ENCODE measurements at regions not wholly inside any gene's neighbourhood (a gene's known extent, or its start where the extent isn't known, plus 50 kb on each side); places are given as distances from the start of the nearest gene placed in this dataset.
"Not testable (repeated sequence)": the region's sequence is repeated elsewhere in the genome, so short reads cannot be mapped to it uniquely, and the experiment has no call there.

GRCh38 chr5:118592229-118593002 lies 395.9 kb downstream of the DTWD2 start:
- Histone ChIP-seq H3K36me3 (no peaks in the 10 kb centered on the region), H3K4me1 (replicated peaks) (no peaks in the 10 kb centered on the region), H3K27ac (no peak overlapping the region), H3K9me3 (no peaks in the 10 kb centered on the region), H3K4me3 (no peak overlapping the region), H3K27me3 (replicated peaks; ENCODE audit: insufficient read depth) (no peaks in the 10 kb centered on the region)
- no peak for DNase-seq (ENCODE audit: low spot score)
- WGBS, result 49% methylated on average over 5 of the region's 5 CpGs
- TF ChIP-seq POLR2AphosphoS5 (IDR thresholded peaks at IDR 0.05) (no peak), POLR2A (IDR thresholded peaks at IDR 0.05) (no peak), CTCF (IDR thresholded peaks at IDR 0.05) (no peak)
- intact Hi-C loops (cut with DNase I), result no loop called here

- Histone ChIP-seq H3K4me1 (replicated peaks) (no peaks in the 10 kb centered on the region), H3K36me3 (no peaks in the 10 kb centered on the region), H3K27ac (no peak overlapping the region), H3K9me3 (no peaks in the 10 kb centered on the region), H3K27me3 (replicated peaks; ENCODE audit: insufficient read depth) (no peaks in the 10 kb centered on the region), H3K4me3 (no peak overlapping the region)
- intact Hi-C loops (cut with DNase I), result no loop called here
- TF ChIP-seq CTCF (IDR thresholded peaks at IDR 0.05), result no peak
- TF ChIP-seq POLR2A (IDR thresholded peaks at IDR 0.05), result no peak
- no peak for TF ChIP-seq POLR2AphosphoS5 (IDR thresholded peaks at IDR 0.05)
- 97% methylated on average over 2 of the region's 2 CpGs for WGBS
- no peak for DNase-seq (ENCODE audit: low spot score)
These were observed 397.5 kb downstream of the DTWD2 start for GRCh38 chr5:118590806-118591205.

- Histone ChIP-seq H3K4me1 (replicated peaks) (no peaks in the 10 kb centered on the region), H3K4me3 (no peak overlapping the region), H3K27me3 (replicated peaks; ENCODE audit: insufficient read depth) (no peaks in the 10 kb centered on the region), H3K27ac (no peak overlapping the region), H3K9me3 (no peaks in the 10 kb centered on the region), H3K36me3 (no peaks in the 10 kb centered on the region)
- WGBS, result 83% methylated on average over 5 of the region's 5 CpGs
- intact Hi-C loops (cut with DNase I), result no loop called here
- no peak for TF ChIP-seq POLR2AphosphoS5 (IDR thresholded peaks at IDR 0.05)
- TF ChIP-seq CTCF (IDR thresholded peaks at IDR 0.05), result no peak
- TF ChIP-seq POLR2A (IDR thresholded peaks at IDR 0.05), result no peak
- DNase-seq (ENCODE audit: low spot score), result no peak
These were observed 407.4 kb downstream of the DTWD2 start for GRCh38 chr5:118580949-118581348.

GRCh38 chr5:118578093-118578492 lies 410.3 kb downstream of the DTWD2 start:
- no peaks in the 10 kb centered on the region for H3K4me1 ChIP-seq (replicated peaks)
- TF ChIP-seq CTCF (IDR thresholded peaks at IDR 0.05) (no peak), POLR2AphosphoS5 (IDR thresholded peaks at IDR 0.05) (no peak), POLR2A (IDR thresholded peaks at IDR 0.05) (no peak)
- H3K9me3 ChIP-seq, result no peaks in the 10 kb centered on the region
- H3K27ac ChIP-seq, result no peak overlapping the region
- H3K4me3 ChIP-seq, result no peak overlapping the region
- no peaks in the 10 kb centered on the region for H3K36me3 ChIP-seq
- no peak for DNase-seq (ENCODE audit: low spot score)
- whole genome bisulfite sequencing, result 45% methylated on average over 3 of the region's 3 CpGs
- H3K27me3 ChIP-seq (replicated peaks; ENCODE audit: insufficient read depth), result no peaks in the 10 kb centered on the region
- intact Hi-C loops (cut with DNase I), result no loop called here

GRCh38 chr5:118577621-118578020 lies 410.7 kb downstream of the DTWD2 start:
- Histone ChIP-seq H3K27ac (no peak overlapping the region), H3K4me1 (replicated peaks) (no peaks in the 10 kb centered on the region), H3K9me3 (no peaks in the 10 kb centered on the region), H3K36me3 (no peaks in the 10 kb centered on the region), H3K4me3 (no peak overlapping the region), H3K27me3 (replicated peaks; ENCODE audit: insufficient read depth) (no peaks in the 10 kb centered on the region)
- no peak for TF ChIP-seq CTCF (IDR thresholded peaks at IDR 0.05)
- TF ChIP-seq POLR2A (IDR thresholded peaks at IDR 0.05), result no peak
- no peak for TF ChIP-seq POLR2AphosphoS5 (IDR thresholded peaks at IDR 0.05)
- intact Hi-C loops (cut with DNase I), result no loop called here
- WGBS, result 50% methylated on average over 1 of the region's 1 CpG
- no peak for DNase-seq (ENCODE audit: low spot score)

- H3K27ac ChIP-seq; H3K4me1 ChIP-seq (replicated peaks); H3K36me3 ChIP-seq; H3K27me3 ChIP-seq (replicated peaks; ENCODE audit: insufficient read depth); H3K4me3 ChIP-seq; H3K9me3 ChIP-seq; intact Hi-C loops (cut with DNase I); DNase-seq (ENCODE audit: low spot score): not testable (repeated sequence)
- WGBS, result 91% methylated on average over 2 of the region's 2 CpGs
These were observed 418.1 kb downstream of the DTWD2 start for GRCh38 chr5:118570276-118570675.

- H3K36me3 ChIP-seq; DNase-seq (ENCODE audit: low spot score); H3K27ac ChIP-seq; H3K9me3 ChIP-seq; H3K27me3 ChIP-seq (replicated peaks; ENCODE audit: insufficient read depth); H3K4me3 ChIP-seq; H3K4me1 ChIP-seq (replicated peaks); intact Hi-C loops (cut with DNase I): not testable (repeated sequence)
- WGBS, result 96% methylated on average over 1 of the region's 1 CpG
These were observed 418.8 kb downstream of the DTWD2 start for GRCh38 chr5:118569596-118569995.
